Spleen (tissue), 7 donors: ENCODE measurements at regions not wholly inside any gene's neighbourhood (a gene's known extent, or its start where the extent isn't known, plus 50 kb on each side); places are given as distances from the start of the nearest gene placed in this dataset.
"Not testable (repeated sequence)": the region's sequence is repeated elsewhere in the genome, so short reads cannot be mapped to it uniquely, and the experiment has no call there.

ENCODE experiments used
- POLR2A ChIP-seq, 3 donors: fragments of 450-650 bp; IDR thresholded peaks; one replicate each; pipeline ENCODE4 v1.5.1; 2017; ENCODE audit warnings: antibody characterized with exemption in 3 of 3, mild to moderate bottlenecking in 1 of 3
- TF ChIP-seq, protein P1 (sequence below), 11 experiments: fragments of 200-600 bp in 7 of 11; fragments of 450-650 bp in 4 of 11; sonication (generic) in 4 of 11; IDR thresholded peaks in 8 of 11; conservative IDR thresholded peaks in 3 of 11; 1 replicate in 7 of 11; 2 replicates in 4 of 11; pipeline versions ENCODE4 v1.4.0 to v1.8.0; 2016 to 2021; ENCODE audit warnings: antibody characterized with exemption in 11 of 11, inconsistent platforms in 4 of 11, mild to moderate bottlenecking in 1 of 11
- donor health status: DM: no; HTN: no; CAD: no; lungs with moderate emphysema.
- donor health status: DM: no; HTN: no; CAD: no.
- donor health status: DM: no; HTN: no; CAD: no.

- TF ChIP-seq, protein P1, sequence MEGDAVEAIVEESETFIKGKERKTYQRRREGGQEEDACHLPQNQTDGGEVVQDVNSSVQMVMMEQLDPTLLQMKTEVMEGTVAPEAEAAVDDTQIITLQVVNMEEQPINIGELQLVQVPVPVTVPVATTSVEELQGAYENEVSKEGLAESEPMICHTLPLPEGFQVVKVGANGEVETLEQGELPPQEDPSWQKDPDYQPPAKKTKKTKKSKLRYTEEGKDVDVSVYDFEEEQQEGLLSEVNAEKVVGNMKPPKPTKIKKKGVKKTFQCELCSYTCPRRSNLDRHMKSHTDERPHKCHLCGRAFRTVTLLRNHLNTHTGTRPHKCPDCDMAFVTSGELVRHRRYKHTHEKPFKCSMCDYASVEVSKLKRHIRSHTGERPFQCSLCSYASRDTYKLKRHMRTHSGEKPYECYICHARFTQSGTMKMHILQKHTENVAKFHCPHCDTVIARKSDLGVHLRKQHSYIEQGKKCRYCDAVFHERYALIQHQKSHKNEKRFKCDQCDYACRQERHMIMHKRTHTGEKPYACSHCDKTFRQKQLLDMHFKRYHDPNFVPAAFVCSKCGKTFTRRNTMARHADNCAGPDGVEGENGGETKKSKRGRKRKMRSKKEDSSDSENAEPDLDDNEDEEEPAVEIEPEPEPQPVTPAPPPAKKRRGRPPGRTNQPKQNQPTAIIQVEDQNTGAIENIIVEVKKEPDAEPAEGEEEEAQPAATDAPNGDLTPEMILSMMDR (IDR thresholded peaks at IDR 0.05 in 8 of 11, conservative IDR thresholded peaks at IDR 0.05 in 3 of 11): not testable (repeated sequence)
- not testable (repeated sequence) for TF ChIP-seq POLR2A (IDR thresholded peaks at IDR 0.05)
These were observed 648.6 kb downstream of the DIPK2A start for GRCh38 chr3:144620236-144620635.
